Astrocyte (in vitro differentiated cells and primary cell): ENCODE measurements at regions not wholly inside any gene's neighbourhood (a gene's known extent, or its start where the extent isn't known, plus 50 kb on each side); places are given as distances from the start of the nearest gene placed in this dataset.
"Not testable (repeated sequence)": the region's sequence is repeated elsewhere in the genome, so short reads cannot be mapped to it uniquely, and the experiment has no call there.

Experiments used
- DNase-seq: peaks from one replicate; pipeline ENCODE4 v3.0.0-alpha.2; 2010; ENCODE audit warnings: low read depth
- FAIRE-seq: peaks from 2 replicates; lab custom pipeline; 2011; peaks lifted over from hg19 to GRCh38; lab: Jason Lieb, UNC
- H2AFZ ChIP-seq: 2 replicates; pipeline ENCODE4 v1.6.0; 2012; ENCODE audit warnings: low read depth, low read length, inconsistent platforms
- H3K27ac ChIP-seq: 2 replicates; pipeline ENCODE4 v1.5.1; 2011; ENCODE audit warnings: low read depth, low read length, inconsistent platforms
- H3K27me3 ChIP-seq: 2 replicates; pipeline ENCODE4 v1.6.0; 2011; ENCODE audit warnings: low read length, inconsistent platforms; ENCODE audit not compliant: insufficient read depth
- H3K36me3 ChIP-seq: 2 replicates; pipeline ENCODE4 v1.5.1; 2011; ENCODE audit warnings: low read length, inconsistent platforms; ENCODE audit not compliant: insufficient read depth
- H3K4me1 ChIP-seq: 2 replicates; pipeline ENCODE4 v1.5.1; 2011; ENCODE audit warnings: low read length, inconsistent platforms; ENCODE audit not compliant: insufficient read depth
- H3K4me2 ChIP-seq: 2 replicates; pipeline ENCODE4 v1.6.0; 2012; ENCODE audit warnings: low read length, inconsistent platforms
- H3K4me3 ChIP-seq: 2 replicates; pipeline ENCODE4 v1.5.1; 2011; ENCODE audit warnings: low read depth, mild to moderate bottlenecking, low read length, inconsistent platforms; ENCODE audit not compliant: insufficient read depth
- H3K79me2 ChIP-seq: 2 replicates; pipeline ENCODE4 v1.6.0; 2012; ENCODE audit warnings: mild to moderate bottlenecking, low read length, inconsistent platforms; ENCODE audit not compliant: insufficient read depth
- H3K9ac ChIP-seq: 2 replicates; pipeline ENCODE4 v1.6.0; 2012; ENCODE audit warnings: mild to moderate bottlenecking, low read length, inconsistent platforms
- H3K9me3 ChIP-seq: 2 replicates; pipeline ENCODE4 v1.5.1; 2012; ENCODE audit warnings: low read depth, mild to moderate bottlenecking, low read length, inconsistent platforms; ENCODE audit not compliant: insufficient read depth
- H4K20me1 ChIP-seq: 2 replicates; pipeline ENCODE4 v1.6.0; 2012; ENCODE audit warnings: low read length, inconsistent platforms; ENCODE audit not compliant: insufficient read depth
- H3K27ac Mint-ChIP-seq: one replicate; pipeline ENCODE4 v1.8.0; 2021; ENCODE audit warnings: mild to moderate bottlenecking, mixed read lengths; ENCODE audit not compliant: unreplicated experiment
- H3K27me3 Mint-ChIP-seq: one replicate; pipeline ENCODE4 v1.8.0; 2021; ENCODE audit warnings: low read depth, mixed read lengths; ENCODE audit not compliant: unreplicated experiment
- H3K36me3 Mint-ChIP-seq: one replicate; pipeline ENCODE4 v1.8.0; 2021; ENCODE audit warnings: low read depth, mixed read lengths; ENCODE audit not compliant: unreplicated experiment
- H3K4me1 Mint-ChIP-seq: one replicate; pipeline ENCODE4 v1.8.0; 2021; ENCODE audit warnings: low read depth, mixed read lengths; ENCODE audit not compliant: unreplicated experiment
- H3K4me3 Mint-ChIP-seq: one replicate; pipeline ENCODE4 v1.8.0; 2021; ENCODE audit warnings: mild to moderate bottlenecking, moderate library complexity, mixed read lengths; ENCODE audit not compliant: unreplicated experiment
- H3K9me3 Mint-ChIP-seq: one replicate; pipeline ENCODE4 v1.8.0; 2021; ENCODE audit warnings: mild to moderate bottlenecking, mixed read lengths; ENCODE audit not compliant: unreplicated experiment
- EZH2 ChIP-seq: IDR thresholded peaks from 2 replicates; pipeline ENCODE4 v1.6.1; 2012; ENCODE audit warnings: mild to moderate bottlenecking, low read length, inconsistent platforms; ENCODE audit not compliant: insufficient read depth
- TF ChIP-seq, protein P1 (sequence below): IDR thresholded peaks from 2 replicates; pipeline ENCODE4 v1.5.1; 2011; ENCODE audit warnings: low read depth, mild to moderate bottlenecking, inconsistent platforms, low read length, moderate library complexity; ENCODE audit not compliant: insufficient read depth

- peaks cover 5% of the 10 kb centered on the region for H3K27me3 Mint-ChIP-seq
- H3K9me3 Mint-ChIP-seq = no peaks in the 10 kb centered on the region
- H3K4me3 ChIP-seq = no peak overlapping the region
- H3K9ac ChIP-seq = no peak overlapping the region
- H3K4me1 ChIP-seq = no peaks in the 10 kb centered on the region
- DNase-seq = no peak
- no peaks in the 10 kb centered on the region for H3K79me2 ChIP-seq
- no peak overlapping the region for H3K27ac Mint-ChIP-seq
- H3K36me3 ChIP-seq = no peaks in the 10 kb centered on the region
- FAIRE-seq = no peak
- no peak overlapping the region for H3K4me3 Mint-ChIP-seq
- H3K27me3 ChIP-seq = no peaks in the 10 kb centered on the region
- H3K4me1 Mint-ChIP-seq = no peaks in the 10 kb centered on the region
- H4K20me1 ChIP-seq = no peaks in the 10 kb centered on the region
- no peak overlapping the region for H2AFZ ChIP-seq
- H3K9me3 ChIP-seq = no peaks in the 10 kb centered on the region
- H3K36me3 Mint-ChIP-seq = no peaks in the 10 kb centered on the region
- no peak overlapping the region for H3K4me2 ChIP-seq
- no peak overlapping the region for H3K27ac ChIP-seq
- no peak for TF ChIP-seq EZH2
- TF ChIP-seq, protein P1, sequence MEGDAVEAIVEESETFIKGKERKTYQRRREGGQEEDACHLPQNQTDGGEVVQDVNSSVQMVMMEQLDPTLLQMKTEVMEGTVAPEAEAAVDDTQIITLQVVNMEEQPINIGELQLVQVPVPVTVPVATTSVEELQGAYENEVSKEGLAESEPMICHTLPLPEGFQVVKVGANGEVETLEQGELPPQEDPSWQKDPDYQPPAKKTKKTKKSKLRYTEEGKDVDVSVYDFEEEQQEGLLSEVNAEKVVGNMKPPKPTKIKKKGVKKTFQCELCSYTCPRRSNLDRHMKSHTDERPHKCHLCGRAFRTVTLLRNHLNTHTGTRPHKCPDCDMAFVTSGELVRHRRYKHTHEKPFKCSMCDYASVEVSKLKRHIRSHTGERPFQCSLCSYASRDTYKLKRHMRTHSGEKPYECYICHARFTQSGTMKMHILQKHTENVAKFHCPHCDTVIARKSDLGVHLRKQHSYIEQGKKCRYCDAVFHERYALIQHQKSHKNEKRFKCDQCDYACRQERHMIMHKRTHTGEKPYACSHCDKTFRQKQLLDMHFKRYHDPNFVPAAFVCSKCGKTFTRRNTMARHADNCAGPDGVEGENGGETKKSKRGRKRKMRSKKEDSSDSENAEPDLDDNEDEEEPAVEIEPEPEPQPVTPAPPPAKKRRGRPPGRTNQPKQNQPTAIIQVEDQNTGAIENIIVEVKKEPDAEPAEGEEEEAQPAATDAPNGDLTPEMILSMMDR = no peak
Measured at GRCh38 chr12:47408171-47408871, 297.5 kb downstream of the RPAP3 start.

DNA sequence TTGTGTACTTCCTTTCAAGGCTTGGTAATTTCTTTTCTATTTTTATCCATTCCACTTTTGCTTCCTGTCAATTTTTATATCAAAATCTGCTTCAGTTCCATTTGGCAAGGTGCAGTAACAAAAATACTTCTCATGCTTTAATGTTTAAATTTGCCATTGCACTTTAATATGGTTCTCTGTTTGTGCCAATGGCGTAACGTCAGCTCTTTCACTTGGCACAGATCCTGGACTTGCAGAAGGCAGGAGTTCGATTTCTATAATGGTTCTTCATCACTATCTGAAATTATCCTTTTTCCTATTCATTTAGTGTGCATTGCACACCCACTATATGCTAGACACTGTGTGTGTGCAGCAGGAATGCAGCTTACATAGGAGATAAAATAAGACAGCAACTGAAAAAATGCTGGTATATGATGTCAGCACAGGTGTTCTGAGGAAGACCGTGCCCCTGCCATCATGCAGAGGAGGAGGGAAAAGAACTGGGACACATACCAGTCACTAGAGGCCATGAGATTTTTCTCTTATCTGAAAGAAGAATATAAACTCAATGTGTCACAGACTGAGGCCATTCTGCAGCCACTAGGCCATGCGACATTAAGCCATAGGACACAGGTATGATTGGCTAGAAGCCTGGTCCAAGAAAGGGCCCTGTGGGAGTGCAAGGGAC lies 298.2 kb downstream of the RPAP3 start:
- Histone ChIP-seq H3K9ac (no peak overlapping the region), H3K36me3 (no peaks in the 10 kb centered on the region), H2AFZ (no peak overlapping the region), H3K4me1 (no peaks in the 10 kb centered on the region), H3K4me2 (no peak overlapping the region), H3K4me3 (no peak overlapping the region), H4K20me1 (no peaks in the 10 kb centered on the region), H3K79me2 (no peaks in the 10 kb centered on the region), H3K27me3 (no peaks in the 10 kb centered on the region), H3K9me3 (no peaks in the 10 kb centered on the region), H3K27ac (no peak overlapping the region)
- Mint-ChIP-seq H3K36me3 (no peaks in the 10 kb centered on the region), H3K9me3 (no peaks in the 10 kb centered on the region), H3K27ac (no peak overlapping the region), H3K27me3 (peaks cover 5% of the 10 kb centered on the region), H3K4me1 (no peaks in the 10 kb centered on the region), H3K4me3 (no peak overlapping the region)
- FAIRE-seq (no peak), DNase-seq (no peak)
- TF ChIP-seq, protein P1 = no peak
- no peak for TF ChIP-seq EZH2

DNA sequence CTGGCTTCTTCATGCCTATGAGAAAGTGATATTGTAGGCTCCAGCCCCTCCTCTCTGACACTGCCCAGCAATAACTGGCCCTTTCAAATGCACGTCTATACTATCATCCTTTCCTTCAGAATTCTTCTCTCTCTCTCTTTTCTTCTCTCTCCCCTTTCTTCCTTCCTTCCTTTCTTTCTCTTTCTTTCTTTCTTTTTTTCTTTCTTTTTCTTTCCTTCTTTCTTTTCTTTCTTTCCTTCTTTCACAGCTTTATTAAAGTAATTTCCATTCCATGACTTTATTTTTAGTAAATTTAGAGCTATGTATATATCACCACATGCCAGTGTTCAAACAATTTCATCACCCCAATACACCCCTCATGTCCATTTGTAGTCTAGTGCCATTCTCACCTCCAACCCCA lies 302.1 kb downstream of the RPAP3 start:
- H3K79me2 ChIP-seq = no peaks in the 10 kb centered on the region
- no peak overlapping the region for H3K4me3 Mint-ChIP-seq
- H3K4me2 ChIP-seq = no peak overlapping the region
- H3K9ac ChIP-seq = no peak overlapping the region
- FAIRE-seq = no peak
- no peaks in the 10 kb centered on the region for H3K27me3 ChIP-seq
- no peak overlapping the region for H3K27ac Mint-ChIP-seq
- H3K36me3 ChIP-seq = no peaks in the 10 kb centered on the region
- no peaks in the 10 kb centered on the region for H3K9me3 Mint-ChIP-seq
- no peaks in the 10 kb centered on the region for H3K36me3 Mint-ChIP-seq
- H2AFZ ChIP-seq = no peak overlapping the region
- no peak for DNase-seq
- no peaks in the 10 kb centered on the region for H3K4me1 Mint-ChIP-seq
- H4K20me1 ChIP-seq = no peaks in the 10 kb centered on the region
- no peaks in the 10 kb centered on the region for H3K27me3 Mint-ChIP-seq
- H3K4me3 ChIP-seq = no peak overlapping the region
- no peak for TF ChIP-seq EZH2
- TF ChIP-seq, protein P1 = no peak
- no peak overlapping the region for H3K27ac ChIP-seq
- no peaks in the 10 kb centered on the region for H3K9me3 ChIP-seq
- H3K4me1 ChIP-seq = no peaks in the 10 kb centered on the region

DNA sequence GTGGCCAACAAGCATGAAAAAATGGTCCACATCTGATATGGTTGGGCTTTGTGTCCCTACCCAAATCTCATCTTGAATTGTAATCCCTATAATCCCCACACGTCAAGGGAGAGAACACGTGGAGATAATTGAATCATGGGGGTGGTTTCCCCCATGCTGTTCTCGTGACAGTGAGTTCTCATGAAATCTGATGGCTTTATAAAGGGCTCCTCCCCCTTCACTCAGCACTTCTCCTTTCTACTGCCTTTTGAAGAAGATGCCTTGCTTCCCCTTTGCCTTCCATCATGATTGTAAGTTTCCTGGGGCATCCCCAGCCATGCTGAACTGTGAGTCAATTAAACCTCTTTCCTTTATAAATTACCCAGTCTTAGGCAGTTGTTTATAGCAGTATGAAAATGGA lies 304.6 kb downstream of the RPAP3 start:
- not testable (repeated sequence) for H3K4me1 Mint-ChIP-seq, DNase-seq, H2AFZ ChIP-seq, H3K79me2 ChIP-seq, H3K27ac ChIP-seq, H3K36me3 ChIP-seq, H3K9me3 Mint-ChIP-seq, H3K27me3 ChIP-seq, H3K4me3 ChIP-seq, H3K9ac ChIP-seq, H3K36me3 Mint-ChIP-seq, H4K20me1 ChIP-seq, FAIRE-seq, H3K4me1 ChIP-seq, H3K9me3 ChIP-seq, H3K4me2 ChIP-seq, H3K27ac Mint-ChIP-seq, H3K27me3 Mint-ChIP-seq, H3K4me3 Mint-ChIP-seq
